ENCODE measurements at regions not wholly inside any gene's neighbourhood (a gene's known extent, or its start where the extent isn't known, plus 50 kb on each side); places are given as distances from the start of the nearest gene placed in this dataset.

DNA sequence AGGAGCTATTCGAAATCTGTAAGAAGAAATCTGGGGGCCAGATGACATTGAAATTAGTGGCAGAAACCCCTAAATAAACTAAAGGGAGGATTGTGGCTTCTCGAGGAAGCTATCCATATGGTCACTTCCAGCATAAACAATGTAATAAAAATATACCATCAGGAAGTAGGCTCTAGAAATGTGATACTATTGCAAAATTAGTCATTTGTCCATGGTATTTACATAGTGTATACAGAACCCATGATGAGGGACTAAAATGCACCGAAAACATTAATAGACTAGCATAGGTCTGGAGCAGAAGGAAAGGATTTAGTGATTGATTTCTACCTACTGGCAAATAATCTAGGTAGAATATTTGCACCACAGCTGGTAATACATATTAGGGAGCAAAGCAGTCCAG, 1344.0 kb downstream of the FSTL5 start:
- POLR2A ChIA-PET (ENCODE audit: partially characterized antibody) = no interaction called here
- no peak for DNase-seq (ENCODE audit: low read depth in 1 of 2, low spot score in 2 of 2)
- H3K9me3 ChIP-seq (ENCODE audit: insufficient read depth in 2 of 2, low read depth in 1 of 2, low read length in 1 of 2) = no peaks in the 10 kb centered on the region
- no peak for TF ChIP-seq EP300 (IDR thresholded peaks at IDR 0.05; ENCODE audit: borderline replicate concordance in 1 of 2, low read depth in 2 of 2, low read length in 2 of 2)
- TF ChIP-seq, protein P1, sequence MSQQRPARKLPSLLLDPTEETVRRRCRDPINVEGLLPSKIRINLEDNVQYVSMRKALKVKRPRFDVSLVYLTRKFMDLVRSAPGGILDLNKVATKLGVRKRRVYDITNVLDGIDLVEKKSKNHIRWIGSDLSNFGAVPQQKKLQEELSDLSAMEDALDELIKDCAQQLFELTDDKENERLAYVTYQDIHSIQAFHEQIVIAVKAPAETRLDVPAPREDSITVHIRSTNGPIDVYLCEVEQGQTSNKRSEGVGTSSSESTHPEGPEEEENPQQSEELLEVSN (IDR thresholded peaks at IDR 0.05) = no peak
- TF ChIP-seq TBP (IDR thresholded peaks at IDR 0.05; ENCODE audit: low read depth, low read length) = no peak
- TF ChIP-seq RBBP5 (IDR thresholded peaks at IDR 0.05; ENCODE audit: borderline replicate concordance, low read depth, low read length) = no peak
- TF ChIP-seq SUZ12 (IDR thresholded peaks at IDR 0.05; ENCODE audit: low read length) = no peak
- TF ChIP-seq TCF12 (IDR thresholded peaks at IDR 0.05; ENCODE audit: low read depth, low read length) = no peak
- no peak for TF ChIP-seq SAP30 (IDR thresholded peaks at IDR 0.05; ENCODE audit: insufficient read depth, insufficient replicate concordance, low read length)
- TF ChIP-seq, protein P2, sequence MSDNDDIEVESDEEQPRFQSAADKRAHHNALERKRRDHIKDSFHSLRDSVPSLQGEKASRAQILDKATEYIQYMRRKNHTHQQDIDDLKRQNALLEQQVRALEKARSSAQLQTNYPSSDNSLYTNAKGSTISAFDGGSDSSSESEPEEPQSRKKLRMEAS (IDR thresholded peaks at IDR 0.05) = no peak
- no peak for TF ChIP-seq CEBPB (IDR thresholded peaks at IDR 0.05; ENCODE audit: low read depth, low read length)
- TF ChIP-seq SIN3A (conservative IDR thresholded peaks at IDR 0.05 in 1 of 2, IDR thresholded peaks at IDR 0.05 in 1 of 2; ENCODE audit: low read depth in 1 of 2, low read length in 2 of 2) = no peak
- no peak for TF ChIP-seq TAF1 (IDR thresholded peaks at IDR 0.05; ENCODE audit: low read depth, low read length)
- TF ChIP-seq NRF1 (IDR thresholded peaks at IDR 0.05; ENCODE audit: low read depth, low read length) = no peak
- TF ChIP-seq POU5F1 (IDR thresholded peaks at IDR 0.05; ENCODE audit: low read depth, low read length) = no peak
- no peak for TF ChIP-seq ZNF274 (IDR thresholded peaks at IDR 0.05; ENCODE audit: borderline replicate concordance, extremely low read depth, low read length)

More for the DNA sequence above, 1344.0 kb downstream of the FSTL5 start:
- no peak overlapping the region for H2AK5ac ChIP-seq (ENCODE audit: low read depth, low read length)
- no peak overlapping the region for H2BK120ac ChIP-seq (replicated peaks; ENCODE audit: low read depth, low read length)
- no peak overlapping the region for H3K56ac ChIP-seq (replicated peaks; ENCODE audit: insufficient read length, low read depth, low read length)
- no peak overlapping the region for H2BK12ac ChIP-seq (ENCODE audit: low read depth, low read length)
- no peak overlapping the region for H3K4ac ChIP-seq (replicated peaks; ENCODE audit: insufficient read length, low read depth, low read length)
- no peak overlapping the region for H3K14ac ChIP-seq (ENCODE audit: insufficient read length)
- WGBS, 2 experiments (ENCODE audit: extremely low coverage in 1 of 2, insufficient coverage in 1 of 2, insufficient read length in 1 of 2, insufficient replicate concordance in 2 of 2, low coverage in 1 of 2, low lambda C conversion rate in 2 of 2, missing lambda C conversion rate in 1 of 2) = 94% methylated on average over 3 of the region's 3 CpGs; no CpG with 5 or more reads in 1 of the 2 experiments
- H3K4me1 ChIP-seq (replicated peaks in 1 of 4; ENCODE audit: control insufficient read depth in 3 of 4, insufficient read depth in 4 of 4, low read length in 3 of 4) = no peaks in the 10 kb centered on the region
- H2BK20ac ChIP-seq (ENCODE audit: low read length) = no peak overlapping the region
- CTCF ChIA-PET (ENCODE audit: partially characterized antibody) = interaction anchor here (1.4 kb wide), 1 partner anchor 11 kb away, joined by 4 read pairs; no protein-coding TSS in a partner anchor
- no peaks in the 10 kb centered on the region for H3K79me2 ChIP-seq (ENCODE audit: control insufficient read depth in 1 of 2, insufficient read depth in 2 of 2, low read length in 2 of 2)
- no peak overlapping the region for H3K9ac ChIP-seq (replicated peaks in 1 of 4; ENCODE audit: extremely low read depth in 1 of 4, low read depth in 3 of 4, low read length in 3 of 4)
- no peaks in the 10 kb centered on the region for H3K23me2 ChIP-seq (ENCODE audit: low read depth, low read length)
- no peak overlapping the region for H3K23ac ChIP-seq (ENCODE audit: insufficient read length)
- H2AFZ ChIP-seq (ENCODE audit: low read length) = no peak overlapping the region
- H2BK5ac ChIP-seq (ENCODE audit: low read depth, low read length) = no peak overlapping the region
- no peak overlapping the region for H4K5ac ChIP-seq (ENCODE audit: insufficient read length, low read depth, low read length)
- H3K4me3 ChIP-seq (ENCODE audit: extremely low read depth in 1 of 4, insufficient read depth in 2 of 4, low read depth in 3 of 4, low read length in 4 of 4) = no peak overlapping the region
- H3K27ac ChIP-seq (ENCODE audit: low read depth, low read length) = no peak overlapping the region
- no peak overlapping the region for H4K91ac ChIP-seq (replicated peaks; ENCODE audit: insufficient read length, low read length)
- H3K18ac ChIP-seq (ENCODE audit: extremely low read depth, low read length) = no peak overlapping the region
- H4K20me1 ChIP-seq (replicated peaks in 1 of 2; ENCODE audit: control insufficient read depth in 1 of 2, insufficient read depth in 2 of 2, low read length in 2 of 2) = no peaks in the 10 kb centered on the region
- FAIRE-seq = no peak
- H4K8ac ChIP-seq (ENCODE audit: extremely low read depth, insufficient read depth, low read length) = no peak overlapping the region
- no peaks in the 10 kb centered on the region for H3K36me3 ChIP-seq (ENCODE audit: control insufficient read depth in 2 of 4, insufficient read depth in 4 of 4, low read length in 3 of 4)
- no peak overlapping the region for H2BK15ac ChIP-seq (ENCODE audit: low read length)
- no peak overlapping the region for H3K4me2 ChIP-seq (ENCODE audit: insufficient read depth in 1 of 2, low read depth in 2 of 2, low read length in 2 of 2)
- H3K79me1 ChIP-seq (ENCODE audit: low read depth, low read length) = no peaks in the 10 kb centered on the region
- no peaks in the 10 kb centered on the region for H3K27me3 ChIP-seq (replicated peaks in 1 of 4; ENCODE audit: control insufficient read depth in 3 of 4, extremely low read depth in 1 of 4, insufficient read depth in 3 of 4, low read length in 3 of 4)

All from H1 (cell line).